Activated CD4-positive, alpha-beta T cell treated with anti-CD3 and anti-CD28 coated beads, Interleukin-2, amount 10 ng/mL, durations not matched to agents 24 days and 14 days (primary cell): ENCODE measurements at regions not wholly inside any gene's neighbourhood (a gene's known extent, or its start where the extent isn't known, plus 50 kb on each side); places are given as distances from the start of the nearest gene placed in this dataset.
"Not testable (repeated sequence)": the region's sequence is repeated elsewhere in the genome, so short reads cannot be mapped to it uniquely, and the experiment has no call there.

Source experiments
- DNase-seq: peaks from one replicate; pipeline ENCODE4 v3.0.0; 2022
- H3K27ac Mint-ChIP-seq: one replicate; pipeline ENCODE4 v1.8.0; 2022; ENCODE audit warnings: mild to moderate bottlenecking, mixed read lengths
- H3K27me3 Mint-ChIP-seq: one replicate; pipeline ENCODE4 v1.8.0; 2022; ENCODE audit warnings: mixed read lengths
- H3K36me3 Mint-ChIP-seq: one replicate; pipeline ENCODE4 v1.8.0; 2022; ENCODE audit warnings: low read depth, mild to moderate bottlenecking, mixed read lengths
- H3K4me1 Mint-ChIP-seq: one replicate; pipeline ENCODE4 v1.8.0; 2021; ENCODE audit warnings: mixed read lengths
- H3K4me3 Mint-ChIP-seq: one replicate; pipeline ENCODE4 v1.8.0; 2022; ENCODE audit warnings: mild to moderate bottlenecking, moderate library complexity, mixed read lengths
- H3K9me3 Mint-ChIP-seq: one replicate; pipeline ENCODE4 v1.8.0; 2021; ENCODE audit warnings: mixed read lengths
- intact Hi-C: fragments of 100-400 bp; cut with micrococcal nuclease; formaldehyde crosslinking; loops from one replicate; pipeline ENCODE4 v1.15.1; 2023

- intact Hi-C loops: no loop called here
- Mint-ChIP-seq H3K27me3 (no peaks in the 10 kb centered on the region), H3K36me3 (no peaks in the 10 kb centered on the region), H3K4me3 (no peak overlapping the region), H3K9me3 (peaks cover 8% of the 10 kb centered on the region), H3K27ac (no peak overlapping the region), H3K4me1 (no peaks in the 10 kb centered on the region)
- no peak for DNase-seq
Observed at GRCh38 chr6:169920359-169921020, 169.1 kb downstream of the ERMARD start.

- intact Hi-C loops: no loop called here
- DNase-seq: no peak
- no peaks in the 10 kb centered on the region for H3K27me3 Mint-ChIP-seq
Observed at GRCh38 chr6:169918954-169919549, 167.6 kb downstream of the ERMARD start.

GRCh38 chr6:169918239-169918953 lies 167.0 kb downstream of the ERMARD start:
- intact Hi-C loops: no loop called here
- Mint-ChIP-seq H3K27me3 (no peaks in the 10 kb centered on the region), H3K4me1 (no peaks in the 10 kb centered on the region), H3K4me3 (no peak overlapping the region), H3K36me3 (no peaks in the 10 kb centered on the region), H3K9me3 (peaks cover 8% of the 10 kb centered on the region), H3K27ac (no peak overlapping the region)
- no peak for DNase-seq

More at GRCh38 chr6:169918954-169919549, 167.6 kb downstream of the ERMARD start:
- Mint-ChIP-seq H3K27ac (no peak overlapping the region), H3K9me3 (peaks cover 8% of the 10 kb centered on the region), H3K36me3 (no peaks in the 10 kb centered on the region), H3K4me3 (no peak overlapping the region), H3K4me1 (no peaks in the 10 kb centered on the region)

GRCh38 chr6:169917153-169917552 lies 165.7 kb downstream of the ERMARD start:
- intact Hi-C loops: no loop called here
- DNase-seq: no peak
- H3K27me3 Mint-ChIP-seq: no peaks in the 10 kb centered on the region
- H3K27ac Mint-ChIP-seq: no peak overlapping the region
- H3K36me3 Mint-ChIP-seq: no peaks in the 10 kb centered on the region
- peaks cover 8% of the 10 kb centered on the region for H3K9me3 Mint-ChIP-seq
- H3K4me1 Mint-ChIP-seq: no peaks in the 10 kb centered on the region
- H3K4me3 Mint-ChIP-seq: no peak overlapping the region

- Mint-ChIP-seq H3K27ac (no peak overlapping the region), H3K36me3 (no peaks in the 10 kb centered on the region), H3K9me3 (peaks cover 8% of the 10 kb centered on the region), H3K4me1 (no peaks in the 10 kb centered on the region), H3K4me3 (no peak overlapping the region), H3K27me3 (no peaks in the 10 kb centered on the region)
- intact Hi-C loops: no loop called here
- DNase-seq: no peak
Observed at GRCh38 chr6:169915769-169916550, 164.5 kb downstream of the ERMARD start.

- H3K4me1 Mint-ChIP-seq, H3K27me3 Mint-ChIP-seq, intact Hi-C loops, H3K4me3 Mint-ChIP-seq, DNase-seq, H3K36me3 Mint-ChIP-seq, H3K9me3 Mint-ChIP-seq, H3K27ac Mint-ChIP-seq: not testable (repeated sequence)
Observed at GRCh38 chr6:169913745-169914144, 162.3 kb downstream of the ERMARD start.

- Mint-ChIP-seq H3K4me3 (no peak overlapping the region), H3K4me1 (no peaks in the 10 kb centered on the region), H3K9me3 (no peaks in the 10 kb centered on the region), H3K36me3 (no peaks in the 10 kb centered on the region), H3K27me3 (no peaks in the 10 kb centered on the region), H3K27ac (no peak overlapping the region)
- intact Hi-C loops: no loop called here
- no peak for DNase-seq
Observed at GRCh38 chr6:169913096-169913638, 161.7 kb downstream of the ERMARD start.

- no peak for DNase-seq
- intact Hi-C loops: no loop called here
- Mint-ChIP-seq H3K9me3 (no peaks in the 10 kb centered on the region), H3K27me3 (no peaks in the 10 kb centered on the region), H3K4me1 (no peaks in the 10 kb centered on the region), H3K36me3 (no peaks in the 10 kb centered on the region), H3K27ac (no peak overlapping the region), H3K4me3 (no peak overlapping the region)
Observed at GRCh38 chr6:169912266-169913095, 161.1 kb downstream of the ERMARD start.

GRCh38 chr6:169911264-169912263 lies 160.1 kb downstream of the ERMARD start:
- no peaks in the 10 kb centered on the region for H3K4me1 Mint-ChIP-seq
- DNase-seq: no peak
- H3K36me3 Mint-ChIP-seq: no peaks in the 10 kb centered on the region
- no peak overlapping the region for H3K4me3 Mint-ChIP-seq
- intact Hi-C loops: no loop called here
- H3K9me3 Mint-ChIP-seq: no peaks in the 10 kb centered on the region
- no peaks in the 10 kb centered on the region for H3K27me3 Mint-ChIP-seq
- H3K27ac Mint-ChIP-seq: no peak overlapping the region

- intact Hi-C loops: no loop called here
- H3K4me1 Mint-ChIP-seq: no peaks in the 10 kb centered on the region
- H3K9me3 Mint-ChIP-seq: no peaks in the 10 kb centered on the region
- no peaks in the 10 kb centered on the region for H3K36me3 Mint-ChIP-seq
- no peak overlapping the region for H3K4me3 Mint-ChIP-seq
- H3K27me3 Mint-ChIP-seq: no peaks in the 10 kb centered on the region
- no peak for DNase-seq
- H3K27ac Mint-ChIP-seq: no peak overlapping the region
Observed at GRCh38 chr6:169909113-169909512, 157.7 kb downstream of the ERMARD start.

GRCh38 chr6:169908403-169908933 lies 157.0 kb downstream of the ERMARD start:
- intact Hi-C loops: no loop called here
- no peak overlapping the region for H3K4me3 Mint-ChIP-seq
- no peaks in the 10 kb centered on the region for H3K9me3 Mint-ChIP-seq
- H3K27ac Mint-ChIP-seq: no peak overlapping the region
- H3K4me1 Mint-ChIP-seq: no peaks in the 10 kb centered on the region
- no peak for DNase-seq
- H3K27me3 Mint-ChIP-seq: no peaks in the 10 kb centered on the region
- no peaks in the 10 kb centered on the region for H3K36me3 Mint-ChIP-seq

GRCh38 chr6:169907419-169908115 lies 156.1 kb downstream of the ERMARD start:
- H3K4me1 Mint-ChIP-seq: no peaks in the 10 kb centered on the region
- intact Hi-C loops: no loop called here

More at GRCh38 chr6:169907419-169908115, 156.1 kb downstream of the ERMARD start:
- no peak for DNase-seq
- H3K27me3 Mint-ChIP-seq: no peaks in the 10 kb centered on the region
- no peak overlapping the region for H3K4me3 Mint-ChIP-seq
- H3K9me3 Mint-ChIP-seq: no peaks in the 10 kb centered on the region
- H3K27ac Mint-ChIP-seq: no peak overlapping the region
- no peaks in the 10 kb centered on the region for H3K36me3 Mint-ChIP-seq
